ENCODE measurements at regions not wholly inside any gene's neighbourhood (a gene's known extent, or its start where the extent isn't known, plus 50 kb on each side); places are given as distances from the start of the nearest gene placed in this dataset.
A peak's percentile ranks its signal among the peaks of the same experiment; 100 is the strongest.

DNA sequence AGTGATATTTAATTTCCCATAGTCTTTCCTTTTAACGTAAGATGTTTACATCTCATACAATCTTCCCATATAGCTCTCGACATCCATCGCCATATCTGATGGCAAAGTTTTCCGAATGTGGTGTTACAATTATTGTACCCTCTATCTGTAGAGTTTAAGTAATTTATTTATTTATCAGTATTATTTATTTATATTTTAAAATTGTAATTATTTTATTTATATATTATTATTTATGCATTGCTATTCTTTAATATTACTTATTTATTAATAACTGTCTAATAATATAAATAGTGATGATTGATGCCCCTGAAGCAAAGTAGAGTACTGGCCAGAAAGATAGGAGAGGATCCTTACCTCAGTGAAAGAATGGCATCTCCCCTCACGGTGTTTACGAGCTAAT lies 812.9 kb downstream of the VGLL3 start:
- DNase-seq (ENCODE audit: low read depth, low spot score): no peak

DNA sequence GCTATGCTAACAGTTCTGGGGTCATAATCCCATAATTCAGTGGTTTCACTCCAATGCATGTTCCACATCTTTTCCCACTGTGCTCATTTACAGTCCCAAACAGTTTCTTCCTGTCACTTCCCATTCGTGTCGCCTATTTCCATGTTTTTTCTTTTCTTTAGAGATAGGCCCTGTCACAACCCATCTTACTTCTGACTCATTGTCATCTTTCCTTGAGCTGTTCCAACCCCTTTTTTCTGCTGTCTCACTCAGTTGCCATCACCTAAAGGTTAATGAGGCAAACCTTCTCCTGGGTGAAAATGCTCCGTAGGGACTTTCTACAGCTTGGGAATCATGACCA lies 814.5 kb downstream of the VGLL3 start:
- DNase-seq (ENCODE audit: low read depth, low spot score): no peak

DNA sequence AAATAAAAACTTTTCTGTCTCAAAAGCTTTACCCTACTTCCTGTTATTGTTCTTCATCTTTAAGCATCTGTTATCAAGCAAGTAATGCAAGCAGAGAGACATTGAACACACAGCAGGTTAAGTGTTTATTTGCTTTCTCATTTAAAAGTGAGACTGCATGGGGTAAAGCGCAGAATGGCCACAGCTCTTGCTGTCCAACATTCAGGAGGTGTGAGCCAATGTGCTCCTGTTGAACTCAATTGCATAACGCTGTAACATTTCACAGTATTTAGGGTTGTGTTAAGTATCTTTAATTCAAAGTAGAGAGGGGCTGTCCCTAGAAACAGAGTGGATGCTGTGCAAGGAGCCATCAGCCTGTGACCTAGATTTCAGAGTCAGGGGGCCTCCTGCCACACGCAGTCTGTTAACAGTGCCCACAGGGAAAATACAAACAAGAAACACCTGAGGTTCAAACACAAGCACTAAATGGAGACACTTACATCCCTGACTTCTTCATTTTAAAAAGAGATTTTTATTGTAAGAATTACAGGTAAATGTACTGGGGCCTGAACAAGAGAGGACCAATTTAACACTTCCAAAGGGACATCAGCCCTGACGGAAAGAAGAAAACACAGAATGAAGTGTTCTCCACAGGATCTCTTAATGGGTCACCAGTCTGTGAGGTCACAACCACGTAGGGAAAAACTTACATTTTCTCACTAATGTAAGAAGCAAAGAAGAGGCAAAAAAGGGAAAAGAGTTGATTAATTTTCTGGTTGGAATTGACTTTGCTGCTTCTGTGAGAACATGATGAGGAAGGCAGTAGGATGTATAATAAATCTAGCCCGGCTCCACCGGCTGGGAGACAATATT lies 815.1 kb downstream of the VGLL3 start:
- peak; percentile 77 for DNase-seq (ENCODE audit: low read depth, low spot score)

DNA sequence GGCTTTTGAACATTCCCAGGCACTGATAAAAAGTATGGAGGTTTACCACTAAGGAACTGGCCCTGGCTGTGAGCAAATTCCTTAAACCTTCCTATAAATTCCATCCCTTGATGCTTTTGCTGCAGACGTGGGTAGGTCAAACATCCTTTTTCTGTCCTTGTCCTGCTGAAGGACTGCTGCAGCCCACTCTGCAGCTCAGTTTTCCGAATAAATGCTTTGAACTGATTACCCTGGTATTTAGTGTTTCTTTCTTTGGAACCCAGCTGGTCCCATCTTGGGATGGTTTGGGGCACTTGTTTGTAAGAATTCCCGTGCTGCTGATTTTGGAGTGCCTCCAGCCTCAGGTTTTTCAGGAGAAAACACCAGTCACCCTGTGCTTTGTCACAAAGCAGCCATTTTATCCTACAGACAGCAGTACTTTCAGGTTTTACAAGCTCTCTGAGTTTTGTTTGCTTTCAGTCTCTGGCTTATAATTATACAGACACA lies 815.9 kb downstream of the VGLL3 start:
- no peak for DNase-seq (ENCODE audit: low read depth, low spot score)

DNA sequence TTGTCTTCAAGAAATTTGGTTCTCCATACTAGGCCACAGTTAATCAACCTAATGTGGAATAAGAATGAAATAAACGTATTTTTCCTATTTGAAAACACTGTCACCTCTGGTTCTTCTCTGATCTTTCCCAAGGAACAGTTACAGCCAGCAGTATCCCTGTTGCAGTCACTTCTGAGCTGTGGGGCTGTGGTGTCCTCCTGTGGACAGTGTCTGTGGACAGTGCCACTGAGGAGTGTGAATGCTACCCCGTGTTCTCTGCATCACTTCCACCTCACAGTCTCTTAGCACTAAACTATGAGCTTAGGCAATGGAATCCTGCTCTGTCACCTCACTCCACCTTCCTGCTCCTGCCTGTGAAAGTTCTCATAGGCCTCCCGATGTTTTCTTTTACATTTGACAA lies 817.5 kb downstream of the VGLL3 start:
- DNase-seq (ENCODE audit: low read depth, low spot score): no peak

DNA sequence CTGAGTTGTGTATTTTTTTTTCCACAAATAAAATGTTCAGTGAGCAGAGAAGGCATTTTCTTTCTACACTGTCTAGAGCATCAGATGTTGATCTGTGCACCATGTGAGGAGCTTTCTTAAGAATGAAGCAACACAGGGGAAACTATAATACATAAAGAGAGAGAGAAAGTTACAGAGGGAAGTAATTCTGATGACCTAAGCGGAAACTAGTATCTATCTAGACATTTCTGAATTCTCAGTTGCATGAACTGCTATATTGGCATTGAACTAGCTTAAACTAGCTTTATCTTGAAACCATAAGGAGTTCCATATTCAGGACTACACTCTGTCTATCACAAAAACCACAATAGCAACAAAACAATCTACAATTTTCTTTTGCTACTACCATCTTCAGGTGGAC lies 822.4 kb downstream of the VGLL3 start:
- no peak for DNase-seq (ENCODE audit: low read depth, low spot score)

DNA sequence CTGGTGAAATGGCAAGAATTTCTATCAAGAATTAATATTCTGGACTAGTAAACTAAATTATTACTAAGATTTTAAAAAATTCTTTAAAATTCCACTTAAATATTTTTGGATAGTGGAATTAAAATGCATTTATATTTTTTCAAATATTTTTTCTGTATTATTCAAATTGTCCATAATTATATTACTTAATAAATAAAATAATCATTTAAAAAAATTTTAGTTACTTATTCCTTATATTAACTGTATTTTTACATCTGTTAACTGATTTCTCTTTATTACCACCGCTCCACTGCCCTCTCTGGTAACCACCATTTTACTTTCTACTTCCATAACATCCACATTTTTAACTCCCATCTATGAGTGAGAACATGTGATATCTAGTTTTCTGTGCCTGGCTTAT lies 828.4 kb downstream of the VGLL3 start:
- DNase-seq (ENCODE audit: low read depth, low spot score): no peak

DNA sequence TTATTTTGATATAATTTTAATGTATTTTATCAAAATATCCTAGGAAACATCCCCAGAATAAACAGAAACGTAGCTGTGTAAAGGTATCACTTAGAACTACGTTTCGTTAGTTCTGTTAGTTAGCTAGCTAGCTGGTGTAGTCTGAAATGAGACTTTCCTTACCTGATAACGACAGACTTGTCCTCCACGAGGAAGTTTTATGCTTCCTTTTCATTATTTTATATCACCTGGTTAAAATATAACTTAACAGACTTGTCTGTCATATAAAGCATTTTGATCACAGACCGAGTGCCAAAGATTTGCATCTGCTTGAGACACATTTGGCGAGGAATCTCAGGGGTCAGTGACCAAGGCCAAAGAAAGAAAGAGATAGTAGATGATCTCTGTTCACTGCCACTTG lies 829.5 kb downstream of the VGLL3 start:
- no peak for DNase-seq (ENCODE audit: low read depth, low spot score)

DNA sequence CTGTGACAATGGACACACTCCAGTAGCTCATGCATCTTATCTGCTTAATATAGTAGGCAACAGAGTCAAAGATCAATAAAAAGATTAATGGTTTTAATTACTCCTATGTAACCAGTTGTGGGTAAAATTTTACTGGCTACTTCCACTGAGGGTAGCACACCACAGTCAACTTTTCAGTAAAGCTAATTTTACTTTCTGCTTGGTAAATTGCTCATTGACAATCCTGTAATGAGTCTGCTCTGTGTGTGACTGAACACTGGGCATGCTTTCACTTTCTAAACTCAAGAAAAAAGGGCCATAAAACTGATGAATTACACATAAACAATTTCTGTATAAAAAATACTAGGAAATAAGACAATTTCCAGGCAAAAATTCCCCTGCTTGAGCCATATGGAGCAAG lies 838.3 kb downstream of the VGLL3 start:
- no peak for DNase-seq (ENCODE audit: low read depth, low spot score)

DNA sequence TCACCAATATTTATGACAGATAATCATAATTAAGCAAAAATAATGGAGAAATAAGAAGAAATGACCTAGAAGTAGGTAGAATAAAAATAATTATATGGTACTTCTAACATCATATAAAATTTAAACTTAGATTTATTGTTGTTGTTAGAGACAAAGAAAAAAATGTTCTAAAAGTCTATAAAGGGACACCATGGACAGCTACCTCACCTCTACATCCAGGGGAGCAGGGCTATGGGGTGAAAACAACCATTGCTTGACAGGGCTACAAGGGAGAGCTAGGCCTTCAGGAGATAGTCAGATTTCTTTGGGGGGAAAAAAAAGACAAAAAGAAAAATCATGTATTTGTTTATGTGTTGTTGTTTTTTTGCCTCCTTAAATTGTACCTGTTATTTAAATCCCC lies 841.9 kb downstream of the VGLL3 start:
- no peak for DNase-seq (ENCODE audit: low read depth, low spot score)

DNA sequence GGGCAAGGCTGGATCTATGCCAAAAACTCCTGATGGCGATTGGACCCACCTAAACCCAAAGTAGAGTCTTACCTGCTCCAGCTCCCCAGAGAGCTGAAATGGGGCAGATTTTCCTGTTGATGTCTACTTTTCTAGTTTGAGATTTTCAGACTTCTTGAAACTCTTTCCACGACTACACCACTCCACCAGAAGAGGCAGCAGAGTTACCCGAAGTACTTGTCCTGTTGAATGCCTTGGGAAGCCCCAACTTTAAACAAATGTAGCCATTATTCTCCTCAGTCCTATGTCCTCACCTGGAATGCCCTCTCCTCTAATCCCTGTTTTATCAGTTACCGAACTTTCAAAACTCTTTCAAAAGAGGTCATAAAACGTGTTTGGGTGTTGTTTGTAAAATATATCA lies 843.8 kb downstream of the VGLL3 start:
- peak; percentile 2 for DNase-seq (ENCODE audit: low read depth, low spot score)

DNA sequence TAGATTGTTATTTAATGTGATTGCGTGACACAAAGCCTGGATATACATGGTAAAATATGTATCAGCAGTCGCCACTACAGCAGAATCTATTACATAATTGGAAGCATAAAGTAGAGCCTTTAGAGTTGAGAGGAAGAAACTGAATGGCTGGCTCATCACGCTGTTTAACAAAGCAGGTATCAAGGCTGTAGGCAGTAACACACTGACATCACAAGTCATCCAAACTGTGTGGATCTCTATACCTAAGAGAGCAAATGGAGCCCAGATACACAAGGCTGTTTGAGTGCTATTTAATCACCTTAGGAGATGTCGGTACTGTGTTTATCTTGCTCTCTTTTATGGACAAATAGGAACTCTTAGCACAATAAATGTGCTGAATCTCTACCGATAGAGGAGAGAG lies 864.4 kb downstream of the VGLL3 start:
- no peak for DNase-seq (ENCODE audit: low read depth, low spot score)
